Esophagus (tissue), 2 donors: ENCODE measurements at regions not wholly inside any gene's neighbourhood (a gene's known extent, or its start where the extent isn't known, plus 50 kb on each side); places are given as distances from the start of the nearest gene placed in this dataset.

ENCODE experiments used
- H3K27ac ChIP-seq, 2 donors: one replicate each; pipeline ENCODE4 v1.5.1; 2013; ENCODE audit warnings: low read depth in 2 of 2, mild to moderate bottlenecking in 2 of 2, inconsistent platforms in 1 of 2, low read length in 1 of 2, moderate library complexity in 1 of 2
- H3K27me3 ChIP-seq, 2 donors: one replicate each; pipeline ENCODE4 v1.6.1; 2013; ENCODE audit warnings: low read length in 2 of 2, control low read depth in 1 of 2, mild to moderate bottlenecking in 1 of 2; ENCODE audit not compliant: insufficient read depth in 2 of 2, control insufficient read depth in 1 of 2
- H3K36me3 ChIP-seq, 2 donors: one replicate each; pipeline ENCODE4 v1.6.1; 2013; ENCODE audit warnings: low read length in 1 of 2; ENCODE audit not compliant: control insufficient read depth in 2 of 2, insufficient read depth in 2 of 2
- H3K4me1 ChIP-seq, 2 donors: one replicate each; pipeline ENCODE4 v1.6.1; 2013; ENCODE audit warnings: low read length in 1 of 2; ENCODE audit not compliant: control insufficient read depth in 2 of 2, insufficient read depth in 2 of 2
- H3K4me3 ChIP-seq, 2 donors: one replicate each; pipeline ENCODE4 v1.5.1; 2013; ENCODE audit warnings: low read length in 2 of 2, mild to moderate bottlenecking in 2 of 2, low read depth in 1 of 2, moderate library complexity in 1 of 2
- H3K9me3 ChIP-seq, 2 donors: one replicate each; pipeline ENCODE4 v1.6.1; 2013; ENCODE audit warnings: mild to moderate bottlenecking in 2 of 2, low read depth in 1 of 2, low read length in 1 of 2, moderate library complexity in 1 of 2; ENCODE audit not compliant: control insufficient read depth in 2 of 2, insufficient read depth in 1 of 2
- WGBS, 2 donors: extraction: QIAGEN DNeasy Blood & Tissue Kit; methylation state at CpG; one replicate each; pipeline ENCODE4 v1.1.7; 2013; 5-methylcytosine and 5-hydroxymethylcytosine counted together
- donor health status: healthy with polysubstance abuse.
- donor health status: Bipolar disorder and iron deficiency.

- WGBS, 2 donors = 76 to 78% methylated on average over 2 of the region's 2 CpGs
- Histone ChIP-seq H3K36me3 (no peaks in the 10 kb centered on the region), H3K9me3 (no peaks in the 10 kb centered on the region), H3K27me3 (no peaks in the 10 kb centered on the region), H3K4me1 (no peaks in the 10 kb centered on the region), H3K27ac (no peak overlapping the region), H3K4me3 (no peak overlapping the region)
Observed at GRCh38 chr4:63169836-63170235, 1239.4 kb downstream of the TECRL start.

- 84 to 90% methylated on average over 1 of the region's 1 CpG for WGBS, 2 donors
- Histone ChIP-seq H3K4me3 (no peak overlapping the region), H3K36me3 (no peaks in the 10 kb centered on the region), H3K27me3 (no peaks in the 10 kb centered on the region), H3K4me1 (no peaks in the 10 kb centered on the region), H3K27ac (no peak overlapping the region), H3K9me3 (peaks cover 3 to 8% of the 10 kb centered on the region in 2 donors)
Observed at GRCh38 chr4:63155561-63155960, 1253.7 kb downstream of the TECRL start.

GRCh38 chr4:63123441-63123840 lies 1285.8 kb downstream of the TECRL start:
- Histone ChIP-seq H3K4me3 (no peak overlapping the region), H3K27ac (no peak overlapping the region), H3K9me3 (no peaks in the 10 kb centered on the region), H3K4me1 (no peaks in the 10 kb centered on the region), H3K27me3 (no peaks in the 10 kb centered on the region), H3K36me3 (no peaks in the 10 kb centered on the region)
- WGBS, 2 donors = 88 to 91% methylated on average over 5 of the region's 5 CpGs

- WGBS, 2 donors = 95 to 96% methylated on average over 2 of the region's 2 CpGs
Observed at GRCh38 chr4:63122955-63123354, 1286.3 kb downstream of the TECRL start.

GRCh38 chr4:63106600-63106999 lies 1302.7 kb downstream of the TECRL start:
- WGBS, 2 donors = 68 to 80% methylated on average over 3 of the region's 3 CpGs
- H3K27ac ChIP-seq = no peak overlapping the region
- H3K9me3 ChIP-seq = peaks cover 0 to 2% of the 10 kb centered on the region in 2 donors
- no peaks in the 10 kb centered on the region for H3K27me3 ChIP-seq
- no peaks in the 10 kb centered on the region for H3K4me1 ChIP-seq
- no peaks in the 10 kb centered on the region for H3K36me3 ChIP-seq
- H3K4me3 ChIP-seq = no peak overlapping the region

More at GRCh38 chr4:63122955-63123354, 1286.3 kb downstream of the TECRL start:
- H3K4me1 ChIP-seq = no peaks in the 10 kb centered on the region
- H3K4me3 ChIP-seq = no peak overlapping the region
- no peaks in the 10 kb centered on the region for H3K27me3 ChIP-seq
- H3K9me3 ChIP-seq = no peaks in the 10 kb centered on the region
- no peak overlapping the region for H3K27ac ChIP-seq
- no peaks in the 10 kb centered on the region for H3K36me3 ChIP-seq

- H3K27me3 ChIP-seq = no peaks in the 10 kb centered on the region
- no peaks in the 10 kb centered on the region for H3K36me3 ChIP-seq
- H3K4me1 ChIP-seq = no peaks in the 10 kb centered on the region
- H3K4me3 ChIP-seq = no peak overlapping the region
- H3K9me3 ChIP-seq = peaks cover 0 to 2% of the 10 kb centered on the region in 2 donors
- H3K27ac ChIP-seq = no peak overlapping the region
Observed at GRCh38 chr4:63105839-63106238, 1303.4 kb downstream of the TECRL start.

GRCh38 chr4:63090641-63091040 lies 1318.6 kb downstream of the TECRL start:
- H3K4me1 ChIP-seq = no peaks in the 10 kb centered on the region
- H3K27ac ChIP-seq = no peak overlapping the region
- H3K4me3 ChIP-seq = no peak overlapping the region
- WGBS, 2 donors = 71 to 91% methylated on average over 1 of the region's 1 CpG
- no peaks in the 10 kb centered on the region for H3K27me3 ChIP-seq
- H3K9me3 ChIP-seq = no peaks in the 10 kb centered on the region
- H3K36me3 ChIP-seq = no peaks in the 10 kb centered on the region

- Histone ChIP-seq H3K36me3 (no peaks in the 10 kb centered on the region), H3K9me3 (peaks cover 0 to 4% of the 10 kb centered on the region in 2 donors)
- 71 to 74% methylated on average over 1 of the region's 1 CpG for WGBS, 2 donors
Observed at GRCh38 chr4:63085091-63085490, 1324.2 kb downstream of the TECRL start.

GRCh38 chr4:63080934-63081333 lies 1328.3 kb downstream of the TECRL start:
- Histone ChIP-seq H3K27me3 (no peaks in the 10 kb centered on the region), H3K4me3 (no peak overlapping the region), H3K4me1 (no peaks in the 10 kb centered on the region), H3K36me3 (no peaks in the 10 kb centered on the region), H3K9me3 (peaks cover 0 to 4% of the 10 kb centered on the region in 2 donors), H3K27ac (no peak overlapping the region)
- 53 to 59% methylated on average over 1 of the region's 1 CpG for WGBS, 2 donors

More at GRCh38 chr4:63085091-63085490, 1324.2 kb downstream of the TECRL start:
- H3K27me3 ChIP-seq = no peaks in the 10 kb centered on the region
- no peak overlapping the region for H3K27ac ChIP-seq
- H3K4me1 ChIP-seq = no peaks in the 10 kb centered on the region
- H3K4me3 ChIP-seq = no peak overlapping the region

- Histone ChIP-seq H3K9me3 (no peaks in the 10 kb centered on the region), H3K4me3 (no peak overlapping the region), H3K27me3 (no peaks in the 10 kb centered on the region), H3K27ac (no peak overlapping the region), H3K36me3 (no peaks in the 10 kb centered on the region), H3K4me1 (no peaks in the 10 kb centered on the region)
- 48 to 49% methylated on average over 4 of the region's 4 CpGs for WGBS, 2 donors
Observed at GRCh38 chr4:63063760-63064159, 1345.5 kb downstream of the TECRL start.
